HG03159 (cell line): ENCODE measurements at regions not wholly inside any gene's neighbourhood (a gene's known extent, or its start where the extent isn't known, plus 50 kb on each side); places are given as distances from the start of the nearest gene placed in this dataset.
"Not testable (repeated sequence)": the region's sequence is repeated elsewhere in the genome, so short reads cannot be mapped to it uniquely, and the experiment has no call there.

Source experiments
- ATAC-seq: cut with Tn5 transposase; IDR thresholded peaks from one replicate; pipeline ENCODE4 v1.9.1; 2021; ENCODE audit warnings: mild to moderate bottlenecking, moderate library complexity; ENCODE audit not compliant: unreplicated experiment

GRCh38 chr6:66561479-66561878 is 854.5 kb upstream of the EYS start:
- no peak for ATAC-seq

- ATAC-seq, result no peak
Observed at GRCh38 chr6:66558189-66558588, 851.2 kb upstream of the EYS start.

DNA sequence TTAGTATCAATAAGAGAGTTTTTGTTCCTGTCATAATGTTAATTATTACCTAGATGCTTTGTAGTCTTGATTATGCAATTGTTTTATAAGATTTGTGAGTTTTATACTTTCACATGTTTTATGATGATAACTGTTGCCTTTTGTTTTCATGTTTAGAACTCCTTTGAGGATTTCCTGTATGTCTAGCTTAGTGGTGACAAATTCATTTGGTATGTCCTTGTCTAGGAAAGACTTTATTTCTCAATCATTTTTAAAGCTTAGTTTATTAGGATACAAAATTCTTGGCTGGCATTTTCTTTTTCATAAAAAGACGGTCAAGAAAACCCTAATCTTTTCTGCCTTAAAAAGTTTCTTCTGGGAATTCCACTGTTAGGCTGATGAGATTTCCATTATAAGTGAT is 849.9 kb upstream of the EYS start:
- no peak for ATAC-seq

DNA sequence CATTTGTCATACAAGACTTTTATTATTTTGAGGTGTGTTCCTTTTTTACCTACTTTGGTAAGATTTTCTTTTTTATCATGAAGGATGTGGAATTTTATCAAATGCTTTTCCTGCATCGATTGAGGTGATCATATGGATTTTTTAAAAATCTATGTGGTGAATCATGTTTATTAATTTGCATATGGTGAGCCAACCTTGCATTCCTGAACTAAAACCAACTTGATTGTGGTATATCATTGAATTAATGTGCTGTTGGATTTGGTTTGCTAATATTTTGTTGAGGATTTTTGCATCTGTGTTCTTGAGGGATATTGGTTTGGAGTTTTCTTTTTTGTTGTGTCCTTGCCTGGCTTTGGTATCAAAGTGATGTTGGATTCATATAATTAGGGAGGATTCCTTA is 848.1 kb upstream of the EYS start:
- no peak for ATAC-seq

GRCh38 chr6:66553441-66553840 is 846.4 kb upstream of the EYS start:
- ATAC-seq, result no peak

DNA sequence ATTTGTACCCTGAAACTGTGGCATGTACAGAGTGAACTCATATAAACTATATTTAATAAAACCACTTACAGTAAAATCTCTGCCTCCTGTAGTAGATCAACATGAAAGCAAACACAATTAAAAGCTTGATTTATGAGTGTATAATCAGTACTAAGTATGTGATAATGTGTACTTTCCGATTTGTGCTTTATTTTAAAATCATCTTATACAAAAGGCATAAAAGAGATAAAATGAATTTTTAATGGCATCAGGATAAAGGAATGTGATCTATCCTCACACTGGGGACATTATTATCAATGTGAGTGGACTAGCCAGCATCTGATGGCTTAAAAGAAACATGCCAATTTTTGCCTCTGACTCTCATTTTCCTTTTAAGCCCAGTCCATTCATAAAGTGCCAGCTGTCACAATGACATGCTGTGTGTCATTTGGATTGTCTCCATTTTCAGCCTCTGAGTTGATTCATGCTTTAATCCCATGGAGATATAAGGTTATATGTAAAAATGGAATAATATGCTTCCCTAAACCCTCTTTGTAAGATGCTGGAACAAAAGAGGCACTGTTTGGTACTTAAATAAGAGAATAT is 831.6 kb upstream of the EYS start:
- ATAC-seq, result no peak

- ATAC-seq, result no peak
Observed at GRCh38 chr6:66533921-66534404, 826.9 kb upstream of the EYS start.

- no peak for ATAC-seq
Observed at GRCh38 chr6:66526061-66526460, 819.0 kb upstream of the EYS start.

- no peak for ATAC-seq
Observed at GRCh38 chr6:66522864-66523263, 815.8 kb upstream of the EYS start.

GRCh38 chr6:66516377-66516776 is 809.4 kb upstream of the EYS start:
- no peak for ATAC-seq

DNA sequence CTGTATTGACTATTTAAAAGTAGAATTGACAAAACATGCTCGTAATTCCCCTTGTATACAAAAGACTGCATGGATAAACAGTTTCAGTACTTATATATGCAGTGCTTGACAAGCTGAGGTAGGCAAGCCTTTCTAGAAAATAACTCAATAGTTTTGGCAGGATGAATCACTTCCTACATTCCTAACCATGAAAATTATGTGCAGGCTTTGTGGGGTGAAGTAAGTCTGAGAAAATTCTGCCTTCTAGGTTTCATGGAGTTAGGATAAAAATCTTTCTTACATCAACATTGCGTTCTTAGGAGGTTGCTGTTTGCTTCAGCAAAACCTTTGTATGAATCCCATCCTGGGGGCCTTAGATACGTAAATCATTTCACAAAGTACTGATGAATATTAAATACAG is 801.4 kb upstream of the EYS start:
- no peak for ATAC-seq

- ATAC-seq, result no peak
Observed at GRCh38 chr6:66499851-66500250, 792.8 kb upstream of the EYS start.

GRCh38 chr6:66496659-66497058 is 789.6 kb upstream of the EYS start:
- ATAC-seq, result no peak

DNA sequence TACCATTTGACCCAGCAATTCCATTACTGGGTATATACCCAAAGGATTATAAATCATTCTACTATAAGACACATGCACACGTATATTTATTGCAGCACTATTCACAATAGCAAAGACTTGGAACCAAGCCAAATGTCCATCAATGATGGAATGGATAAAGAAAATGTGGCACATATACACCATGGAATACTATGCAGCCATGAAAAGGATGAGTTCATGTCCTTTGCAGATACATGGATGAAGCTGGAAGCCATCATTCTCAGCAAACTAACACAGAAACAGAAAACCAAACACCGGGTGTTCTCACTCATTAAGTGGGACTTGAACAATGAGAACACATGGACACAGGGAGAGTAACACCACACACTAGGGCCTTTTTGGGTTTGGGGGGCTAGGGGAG is 787.6 kb upstream of the EYS start:
- not testable (repeated sequence) for ATAC-seq

GRCh38 chr6:66489269-66489987 is 782.4 kb upstream of the EYS start:
- ATAC-seq, result no peak

GRCh38 chr6:66481216-66481615 is 774.2 kb upstream of the EYS start:
- ATAC-seq, result no peak

- no peak for ATAC-seq
Observed at GRCh38 chr6:66478705-66479104, 771.7 kb upstream of the EYS start.

DNA sequence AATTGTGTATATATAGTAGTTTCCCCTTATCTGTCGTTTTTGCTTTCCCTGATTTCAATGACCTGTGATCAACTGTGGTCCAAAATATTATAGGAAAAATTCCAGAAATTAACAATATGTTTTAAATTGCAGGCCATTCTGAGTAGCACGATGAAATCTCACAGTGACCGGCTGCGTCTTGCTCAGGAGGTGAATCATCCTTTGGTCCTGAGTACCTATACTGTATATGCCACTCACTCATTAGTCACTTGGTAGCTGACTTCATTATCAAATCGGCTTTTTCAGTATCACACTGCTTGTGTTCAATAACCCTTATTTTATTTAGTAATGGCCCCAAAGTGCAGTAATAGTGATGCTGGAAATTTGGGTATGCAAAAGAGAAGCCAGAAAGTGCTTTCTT is 728.3 kb upstream of the EYS start:
- no peak for ATAC-seq

- no peak for ATAC-seq
Observed at GRCh38 chr6:66429210-66429609, 722.2 kb upstream of the EYS start.

- no peak for ATAC-seq
Observed at GRCh38 chr6:66423047-66423446, 716.0 kb upstream of the EYS start.

DNA sequence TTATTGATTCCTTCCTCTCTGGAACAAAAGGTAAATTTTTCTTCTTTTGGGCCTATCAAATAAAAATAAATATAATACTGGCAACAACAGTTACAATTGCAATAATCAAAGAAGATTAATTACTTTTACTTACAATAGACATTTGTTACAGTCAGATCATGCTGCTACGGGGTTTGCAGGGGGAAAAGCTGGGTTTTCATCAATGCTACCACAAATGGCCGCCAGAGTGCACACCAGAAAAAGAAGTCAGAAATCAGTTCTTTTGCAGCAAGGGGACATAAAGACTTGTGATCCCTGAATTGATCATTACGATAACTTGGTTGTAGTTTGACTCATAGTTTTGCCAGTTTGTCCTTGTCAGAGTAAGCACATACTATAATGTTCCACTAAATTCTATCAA is 714.5 kb upstream of the EYS start:
- ATAC-seq, result no peak

DNA sequence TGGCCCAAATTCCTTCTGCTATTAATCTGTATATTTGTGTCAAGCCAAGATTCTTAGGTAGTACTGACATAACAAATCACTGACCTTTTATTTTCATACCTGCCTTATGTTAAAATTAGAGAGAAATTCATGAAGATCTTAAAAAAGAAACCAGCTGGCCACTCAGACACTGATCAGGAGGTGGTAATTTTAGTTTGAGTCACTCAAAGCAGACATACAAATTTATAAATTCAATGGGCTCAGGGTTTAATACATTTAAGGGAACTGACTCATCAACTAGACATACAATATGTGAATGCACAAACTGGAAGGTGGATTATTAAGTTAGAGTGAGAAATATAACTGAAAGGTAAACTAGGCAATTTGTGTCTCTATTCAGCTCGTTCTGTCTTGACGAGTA is 711.9 kb upstream of the EYS start:
- ATAC-seq, result no peak

GRCh38 chr6:66403966-66404365 is 696.9 kb upstream of the EYS start:
- no peak for ATAC-seq
